Thyroid gland (tissue), 4 donors: ENCODE measurements at regions not wholly inside any gene's neighbourhood (a gene's known extent, or its start where the extent isn't known, plus 50 kb on each side); places are given as distances from the start of the nearest gene placed in this dataset.

Experiments
- DNase-seq, 2 donors: peaks; one replicate each; pipeline ENCODE4 v3.0.0-alpha.2; 2019
- H3K27ac ChIP-seq, 3 donors: fragments of 200-600 bp; sonication (generic); 1 replicate in 2 of 3; 2 replicates in 1 of 3; pipeline ENCODE4 v1.5.1; 2016 to 2019; ENCODE audit warnings: mild to moderate bottlenecking in 1 of 3, moderate library complexity in 1 of 3
- H3K27me3 ChIP-seq: fragments of 200-600 bp; sonication (generic); one replicate; pipeline ENCODE4 v1.5.1; 2019
- H3K36me3 ChIP-seq, 2 donors: fragments of 200-600 bp; sonication (generic); one replicate each; pipeline ENCODE4 v1.5.1; 2016 to 2019
- H3K4me1 ChIP-seq, 2 donors: fragments of 200-600 bp; sonication (generic); one replicate each; pipeline ENCODE4 v1.5.1; 2017 to 2019
- H3K4me3 ChIP-seq, 3 donors: fragments of 200-600 bp; sonication (generic); replicated peaks in 1 of 3; 1 replicate in 2 of 3; 2 replicates in 1 of 3; pipeline ENCODE4 v1.5.1; 2016; ENCODE audit warnings: mild to moderate bottlenecking in 1 of 3
- H3K9me3 ChIP-seq: fragments of 200-600 bp; sonication (generic); one replicate; pipeline ENCODE4 v1.5.1; 2017
- POLR2A ChIP-seq, 2 donors: fragments of 450-650 bp; IDR thresholded peaks; one replicate each; pipeline ENCODE4 v1.6.1; 2017; ENCODE audit warnings: antibody characterized with exemption in 2 of 2, mild to moderate bottlenecking in 2 of 2, moderate library complexity in 1 of 2
- WGBS, 2 donors: methylation state at CpG; one replicate each; pipeline ENCODE4 v1.1.5; 2017; 5-methylcytosine and 5-hydroxymethylcytosine counted together
- intact Hi-C: fragments of 100-400 bp; cut with DNase I; formaldehyde crosslinking; loops from one replicate; pipeline ENCODE4 v1.15.1; 2023
- TF ChIP-seq, protein P1 (sequence below), 6 experiments: fragments of 200-600 bp in 3 of 6; fragments of 450-650 bp in 3 of 6; sonication (generic) in 3 of 6; IDR thresholded peaks; one replicate each; pipeline ENCODE4 v1.5.1; 2016 to 2019; ENCODE audit warnings: antibody characterized with exemption in 6 of 6, mild to moderate bottlenecking in 2 of 6, inconsistent platforms in 1 of 6, moderate library complexity in 1 of 6

DNA sequence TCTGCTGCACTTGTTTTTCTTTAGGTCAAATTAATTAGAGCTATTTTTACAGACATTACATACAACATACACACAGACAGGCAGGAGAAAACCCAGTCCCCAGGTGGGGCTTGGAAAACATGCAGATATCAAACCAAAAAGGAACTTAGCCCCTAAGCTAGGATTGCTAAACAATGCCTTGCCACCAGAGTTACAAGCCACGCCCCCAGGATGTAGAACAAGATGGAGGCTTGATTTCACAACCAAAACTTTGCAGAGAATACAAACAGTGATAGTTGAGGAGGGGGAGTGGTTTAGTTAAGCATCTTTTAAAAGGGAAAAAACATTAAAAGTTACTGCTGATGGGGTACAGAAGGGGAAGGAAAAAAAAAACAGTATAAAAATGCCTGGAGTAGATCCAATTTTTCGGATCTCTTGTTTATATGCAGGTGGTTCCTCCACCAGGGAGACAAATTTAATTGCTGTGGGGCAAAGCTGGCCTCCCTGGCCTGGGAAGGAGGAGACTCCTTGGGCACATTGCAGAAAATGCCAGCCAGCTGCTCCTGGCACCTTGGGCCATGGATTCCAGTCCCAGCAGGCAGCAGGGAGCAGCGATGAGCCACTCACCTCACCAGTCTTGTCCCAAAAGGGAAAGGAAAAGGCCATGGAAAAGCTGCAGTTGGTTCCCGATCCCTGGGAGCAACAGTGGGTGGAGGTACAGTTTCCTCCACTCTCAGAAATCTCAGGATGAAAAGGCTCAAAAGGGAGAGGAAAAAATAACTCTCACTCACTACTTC is 348.4 kb upstream of the REG3G start:
- no peaks in the 10 kb centered on the region for H3K36me3 ChIP-seq

DNA sequence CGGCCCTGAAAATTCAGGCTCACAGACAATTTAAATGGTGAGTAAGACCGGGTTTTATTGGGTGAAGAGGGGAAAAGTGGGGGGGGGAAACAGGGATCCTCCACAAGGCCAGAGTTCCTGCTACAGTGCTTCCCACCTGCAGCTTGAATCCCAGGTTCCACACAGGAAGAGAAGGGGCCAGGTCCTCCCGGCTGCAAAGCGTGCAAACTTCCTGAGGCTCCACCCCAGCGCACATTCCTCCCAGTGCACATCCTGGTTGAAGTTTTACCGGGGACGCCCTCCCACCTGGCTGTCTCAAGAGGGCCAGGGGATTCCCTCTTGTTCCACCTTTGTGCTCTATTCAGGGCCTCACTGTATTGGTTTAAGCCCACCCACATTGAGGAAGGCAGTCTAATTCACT is 347.7 kb upstream of the REG3G start:
- WGBS, 2 donors: 82 to 83% methylated on average over 6 of the region's 7 CpGs
- H3K27me3 ChIP-seq: no peaks in the 10 kb centered on the region
- intact Hi-C loops: no loop called here
- H3K9me3 ChIP-seq: no peaks in the 10 kb centered on the region
- no peak for TF ChIP-seq POLR2A (IDR thresholded peaks at IDR 0.05)
- TF ChIP-seq, protein P1, sequence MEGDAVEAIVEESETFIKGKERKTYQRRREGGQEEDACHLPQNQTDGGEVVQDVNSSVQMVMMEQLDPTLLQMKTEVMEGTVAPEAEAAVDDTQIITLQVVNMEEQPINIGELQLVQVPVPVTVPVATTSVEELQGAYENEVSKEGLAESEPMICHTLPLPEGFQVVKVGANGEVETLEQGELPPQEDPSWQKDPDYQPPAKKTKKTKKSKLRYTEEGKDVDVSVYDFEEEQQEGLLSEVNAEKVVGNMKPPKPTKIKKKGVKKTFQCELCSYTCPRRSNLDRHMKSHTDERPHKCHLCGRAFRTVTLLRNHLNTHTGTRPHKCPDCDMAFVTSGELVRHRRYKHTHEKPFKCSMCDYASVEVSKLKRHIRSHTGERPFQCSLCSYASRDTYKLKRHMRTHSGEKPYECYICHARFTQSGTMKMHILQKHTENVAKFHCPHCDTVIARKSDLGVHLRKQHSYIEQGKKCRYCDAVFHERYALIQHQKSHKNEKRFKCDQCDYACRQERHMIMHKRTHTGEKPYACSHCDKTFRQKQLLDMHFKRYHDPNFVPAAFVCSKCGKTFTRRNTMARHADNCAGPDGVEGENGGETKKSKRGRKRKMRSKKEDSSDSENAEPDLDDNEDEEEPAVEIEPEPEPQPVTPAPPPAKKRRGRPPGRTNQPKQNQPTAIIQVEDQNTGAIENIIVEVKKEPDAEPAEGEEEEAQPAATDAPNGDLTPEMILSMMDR (IDR thresholded peaks at IDR 0.05): no peak
- H3K4me1 ChIP-seq: no peaks in the 10 kb centered on the region
- DNase-seq: no peak
- no peak overlapping the region for H3K4me3 ChIP-seq
- H3K36me3 ChIP-seq: no peaks in the 10 kb centered on the region
- no peak overlapping the region for H3K27ac ChIP-seq

More for the DNA sequence above, 348.4 kb upstream of the REG3G start:
- Histone ChIP-seq H3K27me3 (no peaks in the 10 kb centered on the region), H3K4me3 (no peak overlapping the region), H3K4me1 (no peaks in the 10 kb centered on the region), H3K27ac (no peak overlapping the region), H3K9me3 (no peaks in the 10 kb centered on the region)
- intact Hi-C loops: no loop called here
- DNase-seq: no peak
- WGBS, 2 donors: 72 to 78% methylated on average over 4 of the region's 4 CpGs
- no peak for TF ChIP-seq POLR2A (IDR thresholded peaks at IDR 0.05)
- TF ChIP-seq, protein P1 (IDR thresholded peaks at IDR 0.05): no peak

DNA sequence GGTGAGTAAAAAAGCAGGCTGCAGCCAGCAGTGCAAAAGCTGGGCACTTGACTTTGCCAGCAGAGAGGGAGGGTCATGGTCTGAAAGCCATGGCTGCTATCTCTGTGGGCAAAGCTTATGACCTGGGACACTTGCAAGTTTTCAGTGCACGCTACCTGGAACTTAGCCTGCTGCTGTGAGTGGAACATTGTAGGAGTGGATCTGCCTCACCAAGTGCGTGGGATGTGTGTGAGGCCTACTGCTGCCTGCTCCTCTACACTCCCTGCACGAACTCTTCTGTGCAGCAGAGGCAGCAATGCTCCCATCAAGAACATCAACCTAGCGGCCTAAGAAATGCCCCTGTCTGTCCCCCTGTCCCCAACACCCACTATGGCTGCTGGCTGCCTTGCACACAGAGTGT is 344.1 kb upstream of the REG3G start:
- no peaks in the 10 kb centered on the region for H3K27me3 ChIP-seq
- no peak overlapping the region for H3K27ac ChIP-seq
- intact Hi-C loops: no loop called here
- WGBS, 2 donors: 78 to 81% methylated on average over 4 of the region's 4 CpGs
- H3K4me1 ChIP-seq: no peaks in the 10 kb centered on the region
- H3K9me3 ChIP-seq: no peaks in the 10 kb centered on the region
- H3K4me3 ChIP-seq: no peak overlapping the region
- no peaks in the 10 kb centered on the region for H3K36me3 ChIP-seq
- TF ChIP-seq POLR2A (IDR thresholded peaks at IDR 0.05): no peak
- TF ChIP-seq, protein P1 (IDR thresholded peaks at IDR 0.05): no peak
- no peak for DNase-seq

- Histone ChIP-seq H3K4me1 (no peaks in the 10 kb centered on the region), H3K4me3 (no peak overlapping the region), H3K36me3 (no peaks in the 10 kb centered on the region), H3K27me3 (no peaks in the 10 kb centered on the region), H3K9me3 (no peaks in the 10 kb centered on the region), H3K27ac (no peak overlapping the region)
- TF ChIP-seq POLR2A (IDR thresholded peaks at IDR 0.05): no peak
- TF ChIP-seq, protein P1 (IDR thresholded peaks at IDR 0.05): no peak
- 89 to 96% methylated on average over 3 of the region's 3 CpGs for WGBS, 2 donors
- intact Hi-C loops: no loop called here
- DNase-seq: no peak
These were observed 342.7 kb upstream of the REG3G start for GRCh38 chr2:78682781-78683180.

- Histone ChIP-seq H3K27me3 (no peaks in the 10 kb centered on the region), H3K4me1 (no peaks in the 10 kb centered on the region), H3K4me3 (no peak overlapping the region), H3K27ac (no peak overlapping the region), H3K9me3 (no peaks in the 10 kb centered on the region), H3K36me3 (no peaks in the 10 kb centered on the region)
- intact Hi-C loops: no loop called here
- 70% methylated on average over 3 of the region's 3 CpGs for WGBS, 2 donors
- TF ChIP-seq POLR2A (IDR thresholded peaks at IDR 0.05): no peak
- TF ChIP-seq, protein P1 (IDR thresholded peaks at IDR 0.05): no peak
- no peak for DNase-seq
These were observed 338.8 kb upstream of the REG3G start for GRCh38 chr2:78686625-78687153.
